ENCODE measurements at regions not wholly inside any gene's neighbourhood (a gene's known extent, or its start where the extent isn't known, plus 50 kb on each side); places are given as distances from the start of the nearest gene placed in this dataset.

DNA sequence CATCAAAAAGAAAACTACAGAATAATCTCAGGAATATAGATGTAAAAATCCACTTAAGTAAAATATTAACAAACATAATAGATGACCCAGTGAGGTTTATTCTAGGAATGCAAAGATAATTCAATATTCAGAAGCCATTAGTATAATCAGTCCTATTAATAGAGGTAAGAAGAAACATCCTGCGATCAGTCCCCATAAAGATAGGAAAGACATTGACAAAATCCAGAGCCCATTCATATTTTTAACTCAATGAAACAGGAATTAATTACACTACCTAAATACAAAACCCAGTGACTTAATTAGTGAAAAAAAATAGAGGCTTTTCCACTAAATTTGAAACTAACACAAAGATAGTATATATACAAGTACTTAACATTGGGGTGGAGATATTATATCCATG, 321.4 kb upstream of the INTU start:
- TF ChIP-seq, protein P1, sequence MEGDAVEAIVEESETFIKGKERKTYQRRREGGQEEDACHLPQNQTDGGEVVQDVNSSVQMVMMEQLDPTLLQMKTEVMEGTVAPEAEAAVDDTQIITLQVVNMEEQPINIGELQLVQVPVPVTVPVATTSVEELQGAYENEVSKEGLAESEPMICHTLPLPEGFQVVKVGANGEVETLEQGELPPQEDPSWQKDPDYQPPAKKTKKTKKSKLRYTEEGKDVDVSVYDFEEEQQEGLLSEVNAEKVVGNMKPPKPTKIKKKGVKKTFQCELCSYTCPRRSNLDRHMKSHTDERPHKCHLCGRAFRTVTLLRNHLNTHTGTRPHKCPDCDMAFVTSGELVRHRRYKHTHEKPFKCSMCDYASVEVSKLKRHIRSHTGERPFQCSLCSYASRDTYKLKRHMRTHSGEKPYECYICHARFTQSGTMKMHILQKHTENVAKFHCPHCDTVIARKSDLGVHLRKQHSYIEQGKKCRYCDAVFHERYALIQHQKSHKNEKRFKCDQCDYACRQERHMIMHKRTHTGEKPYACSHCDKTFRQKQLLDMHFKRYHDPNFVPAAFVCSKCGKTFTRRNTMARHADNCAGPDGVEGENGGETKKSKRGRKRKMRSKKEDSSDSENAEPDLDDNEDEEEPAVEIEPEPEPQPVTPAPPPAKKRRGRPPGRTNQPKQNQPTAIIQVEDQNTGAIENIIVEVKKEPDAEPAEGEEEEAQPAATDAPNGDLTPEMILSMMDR (IDR thresholded peaks at IDR 0.05 in 4 of 5, conservative IDR thresholded peaks at IDR 0.05 in 1 of 5) = no peak
- TF ChIP-seq POLR2A (IDR thresholded peaks at IDR 0.05) = no peak
